Stimulated activated naive CD8-positive, alpha-beta T cell treated with anti-CD3 and anti-CD28 coated beads, Interleukin-15, Interleukin-2, amounts not matched to agents 100 U/mL and 50 U/mL, for 24 hours (primary cell): ENCODE measurements at regions not wholly inside any gene's neighbourhood (a gene's known extent, or its start where the extent isn't known, plus 50 kb on each side); places are given as distances from the start of the nearest gene placed in this dataset.
A peak's percentile ranks its signal among the peaks of the same experiment; 100 is the strongest.

Source experiments
- ATAC-seq: fragments of 150-1000 bp; cut with Tn5 transposase; one replicate; pipeline ENCODE4 v1.10.0; 2021
- DNase-seq: peaks from one replicate; pipeline ENCODE4 v3.0.0; 2021

DNA sequence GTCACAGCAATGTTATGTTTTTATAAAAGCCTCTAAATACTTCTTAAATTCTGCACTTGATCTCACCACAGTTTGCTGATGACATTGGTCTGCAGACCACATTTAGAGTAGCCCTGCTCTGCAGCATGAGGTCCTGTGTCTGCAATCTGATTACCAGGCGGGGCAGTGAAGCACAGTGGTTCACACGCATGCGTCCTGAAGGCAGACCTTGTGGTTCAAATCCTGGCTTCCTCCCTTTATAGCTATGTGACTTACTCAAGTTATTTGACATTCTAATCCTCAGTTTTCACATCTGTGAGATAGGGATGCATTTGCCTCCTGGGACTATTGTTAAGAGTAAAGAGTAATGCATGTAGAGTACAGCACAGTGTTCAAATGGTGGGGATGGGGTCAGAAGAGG lies 50.3 kb downstream of the BMAL2 start:
- ATAC-seq (no peak), DNase-seq (no peak)

DNA sequence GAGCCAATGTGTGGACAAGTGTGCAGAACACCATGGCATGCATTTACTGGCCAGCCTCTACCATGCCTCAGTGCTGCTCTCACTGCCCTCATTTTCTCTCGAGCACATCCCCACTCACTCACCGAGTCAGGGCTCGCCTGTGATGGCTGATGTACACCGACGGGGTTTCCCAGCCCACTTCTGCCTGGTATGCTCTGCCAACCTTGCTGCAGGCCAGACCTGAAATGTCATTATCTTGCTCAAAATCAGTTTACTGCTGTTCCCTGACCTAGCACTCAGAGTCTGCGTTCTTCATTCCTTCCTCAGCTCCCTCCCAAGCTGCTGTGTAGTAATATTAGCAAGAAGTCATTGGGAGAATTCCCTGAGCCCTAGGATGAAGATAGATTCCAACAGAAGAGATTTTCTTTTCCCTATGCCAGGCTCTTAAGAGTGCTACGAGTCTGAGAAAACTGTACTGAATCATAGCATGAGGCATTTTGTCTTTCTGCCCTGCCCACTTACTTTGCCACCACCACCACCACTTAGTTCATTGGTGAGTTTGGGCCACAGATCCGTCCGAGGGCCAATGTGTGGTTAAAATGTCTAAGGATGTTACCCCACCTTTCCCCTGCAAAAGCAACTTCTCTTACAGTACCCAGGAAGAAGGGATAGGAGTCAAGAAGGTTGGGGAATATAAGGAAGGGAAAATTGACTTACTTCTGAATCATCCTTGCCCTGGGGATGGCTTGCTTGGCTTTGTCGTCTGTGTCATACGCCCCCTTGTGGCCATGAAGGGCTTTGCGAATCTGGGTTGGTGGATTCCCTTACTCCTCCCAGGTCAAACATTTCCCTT lies 51.0 kb downstream of the BMAL2 start:
- peak; percentile 76 for DNase-seq
- peak; percentile 65 for ATAC-seq

DNA sequence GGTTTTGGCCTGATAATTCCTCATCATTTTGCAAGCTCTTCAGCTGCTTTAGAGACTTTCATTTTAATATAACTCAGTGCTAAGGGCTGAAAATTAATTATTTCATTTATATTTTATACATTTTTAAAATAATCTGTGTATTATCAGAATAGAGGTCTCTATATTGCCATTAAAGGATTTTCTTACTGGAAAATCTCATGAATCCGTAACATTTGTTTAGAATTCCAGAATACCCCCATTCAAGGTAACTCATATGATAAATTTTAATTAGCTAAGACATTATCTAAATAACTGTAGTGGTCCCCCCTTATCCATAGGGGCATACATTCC lies 51.6 kb downstream of the BMAL2 start:
- DNase-seq (no peak), ATAC-seq (no peak)

DNA sequence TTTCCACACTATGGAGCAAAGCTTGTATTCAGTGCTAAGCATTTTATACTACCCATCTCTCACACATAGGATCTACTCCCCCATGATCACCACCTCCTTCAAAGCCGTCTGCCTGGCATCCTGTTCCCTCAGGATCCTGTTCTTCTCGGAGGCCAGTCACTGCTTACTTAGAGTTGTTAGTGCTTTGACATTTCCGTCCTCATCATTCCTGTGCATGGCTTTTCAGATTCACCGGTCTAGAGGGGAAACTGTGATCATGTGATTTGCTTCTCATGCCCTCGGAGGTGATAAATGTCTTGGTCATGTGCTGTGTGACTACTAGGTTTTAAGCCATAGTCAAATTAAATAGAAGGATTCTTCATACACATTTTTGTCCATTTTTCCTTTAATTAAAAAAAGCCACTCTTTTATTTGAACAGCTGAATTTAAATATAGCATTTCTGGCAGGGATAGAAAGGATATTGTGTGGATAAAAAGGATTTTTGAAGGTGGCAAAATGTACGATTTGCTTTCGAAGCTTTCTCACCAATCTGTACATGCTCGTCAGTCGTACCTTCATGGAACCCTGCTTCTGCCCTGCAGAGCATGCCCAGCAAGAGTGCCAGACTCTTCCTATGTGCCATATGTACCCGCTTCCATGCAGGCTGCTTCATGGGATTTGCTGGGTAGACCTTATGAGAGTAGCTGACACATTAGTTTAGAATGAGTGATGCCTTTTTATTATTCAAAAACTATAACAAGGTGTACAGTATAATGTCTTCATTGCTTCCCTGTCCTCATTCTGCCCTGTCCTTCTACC lies 53.3 kb downstream of the BMAL2 start:
- no peak for ATAC-seq

DNA sequence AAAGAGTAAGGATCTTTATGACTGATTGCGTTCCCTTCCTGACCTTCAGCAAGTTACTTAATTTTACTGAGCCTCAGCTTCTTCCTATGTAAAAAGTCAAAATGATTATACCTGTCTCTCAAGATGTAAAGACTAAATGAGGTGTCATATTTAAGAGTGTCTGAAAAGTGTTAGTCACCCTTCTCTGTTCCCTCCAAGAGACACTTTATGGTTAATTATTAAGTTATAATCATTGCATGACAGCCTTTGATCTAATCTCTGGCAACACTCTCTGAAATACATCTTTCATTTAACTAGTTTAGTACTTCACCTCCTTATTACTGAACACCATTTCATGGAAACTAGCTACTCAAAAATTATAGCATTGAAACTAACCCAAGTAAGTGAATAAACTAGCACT lies 54.8 kb downstream of the BMAL2 start:
- ATAC-seq = no peak
- no peak for DNase-seq

More for the DNA sequence above, 53.3 kb downstream of the BMAL2 start:
- no peak for DNase-seq

DNA sequence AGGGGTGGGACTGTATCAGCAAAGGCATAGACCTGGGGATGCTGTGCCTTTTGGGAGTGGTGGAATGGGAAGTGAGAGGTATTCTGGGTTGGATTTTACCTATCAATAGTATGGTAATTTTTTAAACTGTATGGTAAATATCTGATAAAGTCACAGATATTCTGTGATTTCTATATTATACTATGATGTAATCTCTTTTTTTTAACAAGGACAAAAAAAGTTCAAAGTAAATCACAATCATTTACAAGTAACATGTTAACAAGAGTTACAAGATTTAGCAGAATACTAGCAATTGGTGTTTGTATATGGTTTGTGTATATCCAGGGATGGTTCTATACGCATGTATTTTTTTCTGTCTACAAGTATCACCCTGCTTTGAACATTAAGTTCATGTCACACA lies 56.0 kb downstream of the BMAL2 start:
- no peak for ATAC-seq
- no peak for DNase-seq

DNA sequence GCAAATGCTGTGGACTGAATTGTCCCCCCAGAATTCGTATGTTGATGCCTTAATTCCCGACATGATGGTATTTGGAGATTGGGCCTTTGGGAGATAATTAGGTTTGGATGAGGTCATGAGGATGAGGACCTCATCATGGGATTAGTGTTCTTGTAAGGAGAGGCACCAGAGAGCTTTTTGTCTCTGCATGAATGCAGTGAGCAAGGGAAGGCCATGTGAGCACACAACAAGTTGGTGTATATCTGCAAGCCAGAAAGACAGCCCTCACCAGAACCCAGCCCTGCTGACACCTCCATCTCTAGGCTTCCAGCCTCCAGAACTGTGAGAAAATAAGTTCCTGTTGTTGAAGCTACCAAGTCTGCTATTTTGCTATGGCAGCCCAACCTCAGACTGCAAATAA lies 51.9 kb upstream of the SMCO2 start:
- no peak for DNase-seq

DNA sequence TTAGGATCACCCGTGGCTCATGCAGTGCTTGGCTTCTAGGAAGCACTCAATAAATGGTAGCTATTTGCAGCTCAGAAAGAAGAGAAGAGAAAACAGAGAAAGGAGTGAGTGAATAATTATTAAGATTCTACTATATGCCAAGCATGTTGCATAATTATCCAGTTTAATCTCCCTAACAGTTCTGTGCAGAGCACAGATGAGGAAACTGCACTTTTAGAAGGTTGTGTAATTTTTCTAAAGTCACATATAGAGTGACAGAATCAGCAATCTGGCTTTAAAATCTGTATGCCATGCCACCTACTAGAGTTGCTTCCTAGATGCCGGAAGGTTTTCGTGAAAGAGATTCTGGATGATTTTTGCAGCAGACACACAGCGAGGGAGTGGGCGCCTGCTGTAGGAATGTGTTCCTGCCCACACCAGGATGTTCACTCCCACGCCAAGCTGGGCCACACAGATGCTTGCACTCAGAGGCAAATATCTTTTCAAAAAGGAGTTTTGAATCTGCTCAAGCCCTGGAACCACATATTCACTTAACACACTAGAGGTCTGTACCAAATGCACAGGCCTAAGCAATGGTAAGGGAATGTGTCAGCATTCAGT lies 50.2 kb upstream of the SMCO2 start:
- ATAC-seq (no peak), DNase-seq (no peak)

More for the DNA sequence above, 51.9 kb upstream of the SMCO2 start:
- no peak for ATAC-seq
